Stimulated activated effector memory CD8-positive, alpha-beta T cell treated with anti-CD3 and anti-CD28 coated beads, Interleukin-12 subunit alpha, Interleukin-12 subunit beta, amount 100 ng/mL, for 72 hours (primary cell): ENCODE measurements at regions not wholly inside any gene's neighbourhood (a gene's known extent, or its start where the extent isn't known, plus 50 kb on each side); places are given as distances from the start of the nearest gene placed in this dataset.

ENCODE experiments used
- ATAC-seq: fragments of 150-1000 bp; cut with Tn5 transposase; 2 replicates; pipeline ENCODE4 v1.10.0; 2021
- DNase-seq, 2 donors: peaks; one replicate each; pipeline ENCODE4 v3.0.0; 2021 to 2022; ENCODE audit warnings: low spot score in 2 of 2
- H3K27ac Mint-ChIP-seq: one replicate; pipeline ENCODE4 v1.8.0; 2022; ENCODE audit warnings: mild to moderate bottlenecking, mixed read lengths
- H3K36me3 Mint-ChIP-seq: one replicate; pipeline ENCODE4 v1.8.0; 2022; ENCODE audit warnings: mild to moderate bottlenecking, mixed read lengths
- H3K4me1 Mint-ChIP-seq: one replicate; pipeline ENCODE4 v1.8.0; 2022; ENCODE audit warnings: mixed read lengths
- H3K4me3 Mint-ChIP-seq: one replicate; pipeline ENCODE4 v1.8.0; 2022; ENCODE audit warnings: mild to moderate bottlenecking, mixed read lengths
- H3K9me3 Mint-ChIP-seq: one replicate; pipeline ENCODE4 v1.8.0; 2022; ENCODE audit warnings: mixed read lengths

- Mint-ChIP-seq H3K36me3 (no peaks in the 10 kb centered on the region), H3K27ac (no peak overlapping the region), H3K9me3 (no peaks in the 10 kb centered on the region), H3K4me3 (no peak overlapping the region), H3K4me1 (no peaks in the 10 kb centered on the region)
- no peak for ATAC-seq
- no peak for DNase-seq
These were observed 159.9 kb downstream of the OLFM1 start for GRCh38 chr9:135247227-135247930.

DNA sequence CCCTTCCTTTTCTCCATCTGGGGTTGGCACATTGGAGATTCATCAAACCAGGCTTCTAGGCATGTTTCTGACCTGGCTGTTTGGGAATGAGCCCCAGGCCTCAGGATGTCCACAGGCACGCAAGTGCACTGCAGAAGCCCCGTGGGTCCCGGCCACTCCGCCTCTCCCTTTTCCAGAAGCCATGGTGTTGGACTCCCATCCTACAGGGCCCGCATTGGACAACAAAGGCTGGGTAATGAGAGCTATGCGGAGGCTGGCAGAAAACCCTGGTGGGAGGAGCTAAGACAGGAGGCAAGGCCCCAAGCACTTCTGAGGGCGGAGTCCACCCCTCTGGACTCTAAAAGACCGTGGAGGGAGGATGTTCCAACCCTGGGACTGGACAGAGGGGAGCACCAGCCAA is 160.6 kb downstream of the OLFM1 start:
- ATAC-seq, result no peak
- H3K36me3 Mint-ChIP-seq, result no peaks in the 10 kb centered on the region

GRCh38 chr9:135248721-135249120 is 161.3 kb downstream of the OLFM1 start:
- Mint-ChIP-seq H3K36me3 (no peaks in the 10 kb centered on the region), H3K4me1 (no peaks in the 10 kb centered on the region), H3K4me3 (no peak overlapping the region), H3K9me3 (no peaks in the 10 kb centered on the region), H3K27ac (no peak overlapping the region)
- DNase-seq (no peak), ATAC-seq (no peak)

More for the DNA sequence above, 160.6 kb downstream of the OLFM1 start:
- no peak overlapping the region for H3K4me3 Mint-ChIP-seq
- DNase-seq, result no peak
- no peaks in the 10 kb centered on the region for H3K4me1 Mint-ChIP-seq
- H3K27ac Mint-ChIP-seq, result no peak overlapping the region
- H3K9me3 Mint-ChIP-seq, result no peaks in the 10 kb centered on the region

DNA sequence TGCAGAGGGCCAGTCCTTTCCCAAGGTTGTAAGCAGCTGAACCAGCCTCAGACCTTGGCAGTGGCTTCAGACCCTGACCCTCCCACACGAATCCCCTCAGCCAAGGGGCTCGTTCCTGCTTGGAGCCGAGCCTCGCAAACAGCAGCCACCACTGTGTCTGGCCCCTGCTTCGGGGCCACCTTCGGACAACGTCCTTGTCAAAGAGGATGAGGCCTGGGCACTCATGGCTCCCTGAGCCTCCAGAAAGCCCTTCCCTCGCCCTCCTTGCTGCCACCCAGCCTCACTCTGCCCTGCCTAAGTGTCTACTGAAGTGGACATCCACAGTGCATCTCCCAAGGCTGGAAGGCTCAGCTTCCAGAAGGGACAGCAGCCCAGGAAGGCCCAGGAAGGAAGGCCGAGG is 161.7 kb downstream of the OLFM1 start:
- no peaks in the 10 kb centered on the region for H3K4me1 Mint-ChIP-seq

GRCh38 chr9:135249711-135250110 is 162.2 kb downstream of the OLFM1 start:
- no peak overlapping the region for H3K4me3 Mint-ChIP-seq
- H3K4me1 Mint-ChIP-seq, result no peaks in the 10 kb centered on the region
- no peaks in the 10 kb centered on the region for H3K36me3 Mint-ChIP-seq
- ATAC-seq, result no peak
- H3K27ac Mint-ChIP-seq, result no peak overlapping the region
- DNase-seq, result no peak
- H3K9me3 Mint-ChIP-seq, result no peaks in the 10 kb centered on the region

More for the DNA sequence above, 161.7 kb downstream of the OLFM1 start:
- no peak overlapping the region for H3K27ac Mint-ChIP-seq
- ATAC-seq (no peak), DNase-seq (no peak)
- no peaks in the 10 kb centered on the region for H3K36me3 Mint-ChIP-seq
- H3K4me3 Mint-ChIP-seq, result no peak overlapping the region
- H3K9me3 Mint-ChIP-seq, result no peaks in the 10 kb centered on the region

- Mint-ChIP-seq H3K36me3 (no peaks in the 10 kb centered on the region), H3K4me3 (no peak overlapping the region), H3K9me3 (no peaks in the 10 kb centered on the region), H3K4me1 (no peaks in the 10 kb centered on the region), H3K27ac (no peak overlapping the region)
- no peak for DNase-seq
- no peak for ATAC-seq
These were observed 163.9 kb downstream of the OLFM1 start for GRCh38 chr9:135251331-135251761.

- no peaks in the 10 kb centered on the region for H3K4me1 Mint-ChIP-seq
- ATAC-seq, result no peak
- H3K9me3 Mint-ChIP-seq, result no peaks in the 10 kb centered on the region
- H3K27ac Mint-ChIP-seq, result no peak overlapping the region
- H3K36me3 Mint-ChIP-seq, result no peaks in the 10 kb centered on the region
- no peak for DNase-seq
- no peak overlapping the region for H3K4me3 Mint-ChIP-seq
These were observed 164.7 kb downstream of the OLFM1 start for GRCh38 chr9:135251996-135252760.

DNA sequence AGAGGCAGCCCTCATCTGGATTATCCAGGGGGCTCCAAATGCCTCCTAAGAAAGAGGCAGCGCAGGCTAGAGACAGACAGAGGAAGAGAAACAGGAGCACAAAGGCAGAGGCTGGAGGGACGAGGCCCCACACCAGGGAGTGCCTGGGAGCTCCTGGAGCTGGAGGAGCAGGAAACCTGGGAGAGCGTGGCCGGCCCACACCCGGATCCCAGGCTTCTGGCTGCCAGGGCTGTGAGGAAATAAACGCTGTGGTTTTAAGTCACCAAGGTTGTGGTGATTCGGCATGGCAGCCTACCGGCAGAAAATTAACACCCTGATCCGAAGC is 165.5 kb downstream of the OLFM1 start:
- no peaks in the 10 kb centered on the region for H3K36me3 Mint-ChIP-seq
- H3K9me3 Mint-ChIP-seq, result no peaks in the 10 kb centered on the region
- DNase-seq (no peak), ATAC-seq (no peak)
- no peak overlapping the region for H3K27ac Mint-ChIP-seq
- H3K4me3 Mint-ChIP-seq, result no peak overlapping the region
- H3K4me1 Mint-ChIP-seq, result no peaks in the 10 kb centered on the region

DNA sequence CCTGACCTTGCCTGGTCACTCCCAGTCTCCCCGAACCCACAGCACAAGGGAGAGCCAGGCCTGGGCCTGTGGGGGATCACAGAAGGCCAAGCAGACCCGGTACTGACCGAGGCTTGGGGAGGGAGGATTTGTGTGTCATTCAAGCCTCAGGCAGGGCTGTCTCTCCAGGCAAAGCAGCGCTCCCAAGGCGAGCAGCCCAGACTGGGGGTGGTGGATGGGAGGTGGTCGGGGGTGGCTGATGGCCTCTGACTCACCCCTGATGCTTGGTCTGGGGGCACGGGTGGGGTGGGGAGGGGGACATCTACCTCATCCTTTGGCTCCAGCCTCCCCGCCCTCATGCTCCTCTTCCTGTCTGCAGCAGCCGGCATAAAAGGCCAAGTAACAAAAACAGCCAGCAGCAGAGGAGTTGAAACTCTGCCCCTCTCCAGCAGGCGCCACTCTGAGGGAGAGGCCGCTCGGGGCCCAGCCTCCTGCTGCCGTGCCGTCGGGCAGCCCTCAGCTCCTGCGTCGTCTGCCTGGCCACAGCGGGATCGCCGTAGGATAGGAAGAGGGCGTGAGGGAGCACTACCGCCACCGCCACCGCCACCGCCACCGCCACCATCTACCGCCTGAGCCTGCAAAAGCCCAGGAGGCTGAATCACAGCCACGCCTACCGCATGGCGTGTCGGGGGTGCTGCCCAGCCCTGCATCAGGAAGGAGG is 166.0 kb downstream of the OLFM1 start:
- DNase-seq (no peak), ATAC-seq (no peak)
- Mint-ChIP-seq H3K4me1 (no peaks in the 10 kb centered on the region), H3K9me3 (no peaks in the 10 kb centered on the region), H3K27ac (no peak overlapping the region), H3K4me3 (no peak overlapping the region), H3K36me3 (no peaks in the 10 kb centered on the region)

DNA sequence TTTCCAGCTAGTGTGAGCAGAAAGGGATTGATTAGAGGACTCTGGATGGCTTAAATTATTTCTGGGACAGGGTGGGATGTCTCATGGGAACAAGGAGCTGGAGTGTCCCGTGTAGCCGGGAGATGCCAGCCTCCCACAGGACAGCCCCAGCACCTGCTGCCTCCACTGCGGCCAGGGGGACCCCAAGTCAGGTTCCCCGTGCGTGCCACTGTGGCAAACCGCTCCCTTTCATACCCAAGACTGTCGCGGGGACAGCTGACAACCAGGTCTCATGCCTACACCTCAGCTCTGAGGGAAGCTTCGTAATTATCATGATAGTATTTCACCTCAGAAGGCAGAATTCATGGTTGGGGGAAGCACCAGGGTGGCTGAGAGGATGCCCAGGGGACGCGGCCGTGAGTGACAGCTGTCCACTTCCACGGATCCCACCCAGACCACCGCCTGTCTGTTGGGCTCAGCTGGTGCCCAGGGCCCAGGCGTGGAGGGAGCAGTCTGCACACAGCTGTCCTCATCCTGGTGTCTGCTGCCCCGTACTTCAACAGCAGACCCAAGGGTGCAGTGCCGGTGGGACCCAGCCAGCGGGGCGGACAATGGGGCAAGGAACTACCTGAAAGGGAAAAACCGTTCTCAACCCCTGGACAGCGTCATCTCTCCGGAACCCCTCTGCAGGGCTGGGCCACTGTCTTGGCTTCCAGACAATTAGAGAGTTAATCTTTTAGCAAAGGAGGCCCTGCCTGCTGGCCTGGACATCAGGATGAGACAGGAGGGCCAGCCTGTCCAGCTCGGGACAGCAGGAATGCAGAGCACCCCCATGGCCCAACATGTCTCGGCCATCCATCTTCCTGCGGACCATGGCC is 166.9 kb downstream of the OLFM1 start:
- ATAC-seq (no peak), DNase-seq (no peak)
- Mint-ChIP-seq H3K27ac (no peak overlapping the region), H3K9me3 (no peaks in the 10 kb centered on the region), H3K4me1 (no peaks in the 10 kb centered on the region), H3K4me3 (no peak overlapping the region), H3K36me3 (no peaks in the 10 kb centered on the region)

DNA sequence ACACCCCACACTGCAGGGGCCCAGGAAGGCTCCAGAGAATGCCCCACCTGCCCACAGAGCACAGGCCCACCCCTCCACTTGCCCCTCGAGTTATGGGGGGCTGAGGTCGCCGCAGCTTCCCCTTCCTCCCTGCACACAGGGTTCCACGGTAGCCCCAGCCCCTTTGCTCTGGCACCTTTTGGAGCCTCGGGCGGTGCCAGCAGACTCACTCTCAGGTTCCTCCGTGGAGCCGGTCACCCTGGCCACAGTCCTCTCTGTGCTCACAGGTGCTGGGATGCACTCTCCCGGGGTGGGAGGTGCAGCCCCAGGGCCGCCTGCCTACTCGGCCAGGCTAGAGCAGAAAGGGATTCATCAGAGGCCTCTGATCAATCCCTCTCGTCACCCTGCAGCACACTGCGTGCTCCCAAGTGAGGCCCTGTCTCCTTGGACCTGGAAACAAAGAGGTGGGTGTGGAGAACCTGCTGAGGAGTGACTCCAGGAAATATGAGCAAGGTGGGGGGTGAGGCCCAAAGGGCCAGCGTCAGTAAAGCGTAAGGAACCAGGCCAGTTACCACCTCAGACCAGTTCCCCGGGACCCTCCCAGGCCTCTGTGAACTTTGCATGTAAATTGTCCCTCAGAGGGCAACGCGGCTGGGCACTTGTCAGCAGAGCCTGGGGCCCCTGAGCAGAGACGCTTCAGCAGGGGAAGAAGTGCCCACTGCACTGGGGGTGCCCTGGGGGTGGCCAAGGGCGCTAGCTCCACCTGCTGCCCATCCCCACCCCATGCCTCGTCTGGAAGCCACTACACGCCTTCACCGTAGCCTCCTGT is 167.8 kb downstream of the OLFM1 start:
- H3K27ac Mint-ChIP-seq, result no peak overlapping the region

GRCh38 chr9:135255841-135256580 is 168.5 kb downstream of the OLFM1 start:
- no peaks in the 10 kb centered on the region for H3K4me1 Mint-ChIP-seq
- DNase-seq, result no peak
- H3K36me3 Mint-ChIP-seq, result no peaks in the 10 kb centered on the region
- no peaks in the 10 kb centered on the region for H3K9me3 Mint-ChIP-seq
- no peak overlapping the region for H3K4me3 Mint-ChIP-seq
- ATAC-seq, result no peak
- H3K27ac Mint-ChIP-seq, result no peak overlapping the region

More for the DNA sequence above, 167.8 kb downstream of the OLFM1 start:
- no peaks in the 10 kb centered on the region for H3K9me3 Mint-ChIP-seq
- ATAC-seq (no peak), DNase-seq (no peak)
- H3K4me1 Mint-ChIP-seq, result no peaks in the 10 kb centered on the region
- no peak overlapping the region for H3K4me3 Mint-ChIP-seq
- H3K36me3 Mint-ChIP-seq, result no peaks in the 10 kb centered on the region

- Mint-ChIP-seq H3K4me1 (no peaks in the 10 kb centered on the region), H3K9me3 (no peaks in the 10 kb centered on the region), H3K27ac (no peak overlapping the region), H3K36me3 (no peaks in the 10 kb centered on the region), H3K4me3 (no peak overlapping the region)
- DNase-seq (no peak), ATAC-seq (no peak)
These were observed 169.3 kb downstream of the OLFM1 start for GRCh38 chr9:135256581-135257354.
